ENCODE measurements at regions not wholly inside any gene's neighbourhood (a gene's known extent, or its start where the extent isn't known, plus 50 kb on each side); places are given as distances from the start of the nearest gene placed in this dataset.
"Not testable (repeated sequence)": the region's sequence is repeated elsewhere in the genome, so short reads cannot be mapped to it uniquely, and the experiment has no call there.

DNA sequence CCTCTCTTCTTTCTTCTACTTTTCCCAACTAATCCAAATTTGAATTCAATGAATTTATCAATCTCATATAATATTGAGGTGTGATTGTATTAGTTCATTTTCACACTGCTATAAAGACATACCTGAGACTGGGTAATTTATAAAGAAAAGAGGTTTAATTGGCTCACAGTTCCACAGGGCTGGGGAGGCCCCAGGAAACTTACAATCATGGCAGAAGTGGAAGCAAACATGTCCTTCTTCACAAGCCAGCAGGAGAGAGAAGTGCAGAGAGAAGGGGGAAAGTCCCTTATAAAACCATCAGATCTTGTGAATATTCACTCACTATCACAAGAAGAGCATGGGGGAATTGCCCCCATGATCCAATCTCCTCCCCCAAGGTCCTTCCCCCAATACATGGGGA is 667.0 kb upstream of the ANKRD30A start:
- not testable (repeated sequence) for TF ChIP-seq POLR2A (IDR thresholded peaks at IDR 0.05; ENCODE audit: low read depth, low read length); EZH2 (IDR thresholded peaks at IDR 0.05; ENCODE audit: borderline replicate concordance, low read depth, low read length, severe bottlenecking); POLR2AphosphoS5 (IDR thresholded peaks at IDR 0.05; ENCODE audit: insufficient read depth, low read depth, low read length)
- TF ChIP-seq, protein P1, sequence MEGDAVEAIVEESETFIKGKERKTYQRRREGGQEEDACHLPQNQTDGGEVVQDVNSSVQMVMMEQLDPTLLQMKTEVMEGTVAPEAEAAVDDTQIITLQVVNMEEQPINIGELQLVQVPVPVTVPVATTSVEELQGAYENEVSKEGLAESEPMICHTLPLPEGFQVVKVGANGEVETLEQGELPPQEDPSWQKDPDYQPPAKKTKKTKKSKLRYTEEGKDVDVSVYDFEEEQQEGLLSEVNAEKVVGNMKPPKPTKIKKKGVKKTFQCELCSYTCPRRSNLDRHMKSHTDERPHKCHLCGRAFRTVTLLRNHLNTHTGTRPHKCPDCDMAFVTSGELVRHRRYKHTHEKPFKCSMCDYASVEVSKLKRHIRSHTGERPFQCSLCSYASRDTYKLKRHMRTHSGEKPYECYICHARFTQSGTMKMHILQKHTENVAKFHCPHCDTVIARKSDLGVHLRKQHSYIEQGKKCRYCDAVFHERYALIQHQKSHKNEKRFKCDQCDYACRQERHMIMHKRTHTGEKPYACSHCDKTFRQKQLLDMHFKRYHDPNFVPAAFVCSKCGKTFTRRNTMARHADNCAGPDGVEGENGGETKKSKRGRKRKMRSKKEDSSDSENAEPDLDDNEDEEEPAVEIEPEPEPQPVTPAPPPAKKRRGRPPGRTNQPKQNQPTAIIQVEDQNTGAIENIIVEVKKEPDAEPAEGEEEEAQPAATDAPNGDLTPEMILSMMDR (IDR thresholded peaks at IDR 0.05; ENCODE audit: extremely low read depth in 1 of 2, insufficient read depth in 1 of 2, low read depth in 1 of 2, low read length in 2 of 2), result not testable (repeated sequence)

Data from endothelial cell of umbilical vein (primary cell).